Hypothalamus (tissue), 51 donors: ENCODE measurements at regions not wholly inside any gene's neighbourhood (a gene's known extent, or its start where the extent isn't known, plus 50 kb on each side); places are given as distances from the start of the nearest gene placed in this dataset.

Experiments used
- DNase-seq, 51 donors: peaks; one replicate each; lab custom pipeline; 2025; lab: John Stamatoyannopoulos, UW

DNA sequence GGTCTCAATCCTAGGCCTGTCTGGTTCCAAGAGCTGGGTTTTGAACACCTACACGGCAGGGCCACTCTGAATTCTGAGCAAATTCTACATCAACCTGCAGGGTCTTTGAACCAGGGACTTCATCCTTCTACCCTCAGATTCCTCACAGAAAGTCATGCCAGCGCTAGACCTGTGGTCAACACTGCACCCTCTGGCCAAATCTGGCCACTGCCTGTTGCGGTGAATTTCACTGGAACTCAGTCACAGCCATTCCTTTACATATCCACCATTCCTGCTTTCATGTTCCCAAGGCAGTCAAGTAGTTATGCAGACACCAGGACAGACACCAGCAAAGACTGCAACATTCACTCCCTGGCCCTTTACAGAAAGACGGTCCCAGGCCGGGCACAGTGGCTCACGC is 144.6 kb downstream of the C16orf95 start:
- DNase-seq, result no peak

- DNase-seq, result no peak
Observed at GRCh38 chr16:87173294-87173893, 143.8 kb downstream of the C16orf95 start.

- no peak for DNase-seq
Observed at GRCh38 chr16:87174061-87174460, 143.1 kb downstream of the C16orf95 start.

DNA sequence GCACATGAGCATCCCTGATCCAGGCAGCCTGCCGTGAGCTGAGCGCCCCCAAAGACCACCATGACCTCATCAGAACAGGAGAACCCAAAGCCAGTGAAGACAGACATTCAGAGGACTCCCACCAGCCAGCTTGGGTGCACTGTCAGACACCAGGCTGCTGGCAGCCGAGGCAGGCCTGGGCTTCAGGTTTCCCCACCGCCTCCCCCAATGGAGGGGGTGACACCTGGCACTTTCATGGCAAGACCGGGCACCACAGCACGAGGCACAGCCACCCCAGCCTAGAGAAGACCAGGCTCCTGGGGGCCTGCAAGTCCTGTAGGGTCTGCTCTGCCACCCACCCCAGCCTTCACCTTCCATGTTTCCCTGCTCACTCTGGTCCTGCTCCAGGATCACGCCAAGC is 140.5 kb downstream of the C16orf95 start:
- no peak for DNase-seq

- DNase-seq, result no peak
Observed at GRCh38 chr16:87177673-87178072, 139.5 kb downstream of the C16orf95 start.

DNA sequence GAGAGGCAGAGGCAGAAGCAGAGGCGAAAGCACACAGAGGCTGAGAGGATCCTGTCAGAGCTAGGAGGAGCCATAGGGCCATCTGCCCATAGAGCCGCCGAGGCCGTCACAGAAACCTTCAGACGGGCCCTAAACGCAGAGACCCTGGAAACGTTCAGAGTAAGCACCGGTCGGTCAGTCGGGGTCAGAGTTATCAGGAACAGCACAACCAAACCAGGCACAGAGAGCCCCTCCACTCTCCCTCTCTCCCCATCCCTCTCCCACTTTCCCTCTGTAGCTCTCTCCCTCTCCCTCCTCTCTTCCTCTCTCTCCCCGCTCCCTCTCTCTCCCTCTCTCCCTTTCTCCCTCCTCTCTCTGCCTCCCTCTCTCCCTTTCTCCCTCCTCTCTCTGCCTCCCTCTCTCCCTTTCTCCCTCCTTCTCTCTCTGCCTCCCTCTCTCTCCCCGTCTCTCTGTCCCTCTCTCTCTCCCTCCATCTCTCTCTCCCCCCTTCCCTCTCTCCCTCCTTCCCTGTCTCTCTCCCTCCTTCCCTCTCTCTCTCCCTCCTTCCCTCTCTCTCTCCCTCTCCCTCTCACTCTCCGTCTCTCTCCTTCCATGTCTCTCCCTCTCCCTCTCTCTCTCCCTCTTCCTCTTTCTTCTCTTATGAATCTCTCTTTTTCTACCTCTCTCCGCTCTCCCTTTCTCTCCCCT is 138.9 kb downstream of the C16orf95 start:
- DNase-seq, result no peak

GRCh38 chr16:87178977-87179376 is 138.2 kb downstream of the C16orf95 start:
- DNase-seq, result no peak

DNA sequence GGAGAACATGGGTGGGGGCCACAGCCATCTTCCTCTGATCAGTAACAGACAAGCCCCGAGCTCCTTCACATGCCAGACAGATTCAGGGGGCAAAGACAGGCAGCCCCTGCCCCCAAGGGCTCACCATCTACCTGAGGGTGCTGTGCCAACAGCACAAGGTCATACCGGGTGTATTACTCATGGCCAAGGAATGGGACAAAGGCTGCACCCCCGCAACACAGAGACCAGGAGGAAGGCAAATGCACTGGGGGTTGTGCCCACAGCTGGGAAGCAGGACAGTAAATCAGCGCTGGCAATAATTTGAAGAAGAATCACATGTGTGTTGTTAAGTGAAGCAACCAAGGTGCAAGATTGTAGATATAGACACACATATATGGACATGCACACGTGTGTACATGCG is 137.1 kb downstream of the C16orf95 start:
- DNase-seq, result no peak

DNA sequence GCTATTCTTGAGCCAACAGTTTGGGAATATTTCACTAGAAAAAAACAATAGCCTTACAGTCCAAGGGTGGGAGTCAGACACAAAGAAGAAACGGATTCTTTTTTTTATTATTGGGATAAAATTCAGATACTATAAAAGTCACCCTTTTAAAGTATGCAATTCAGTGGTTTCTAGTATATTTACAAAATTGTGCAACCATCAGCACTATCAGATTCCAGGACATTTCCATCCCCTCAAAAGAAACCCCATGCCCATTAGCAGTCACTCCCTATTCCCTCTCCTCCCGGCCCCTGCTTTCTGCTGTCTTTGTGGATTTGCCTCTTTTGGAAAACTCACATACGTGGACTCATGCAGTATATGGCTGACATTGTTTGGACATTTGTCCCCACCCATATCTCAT is 134.4 kb downstream of the C16orf95 start:
- no peak for DNase-seq

DNA sequence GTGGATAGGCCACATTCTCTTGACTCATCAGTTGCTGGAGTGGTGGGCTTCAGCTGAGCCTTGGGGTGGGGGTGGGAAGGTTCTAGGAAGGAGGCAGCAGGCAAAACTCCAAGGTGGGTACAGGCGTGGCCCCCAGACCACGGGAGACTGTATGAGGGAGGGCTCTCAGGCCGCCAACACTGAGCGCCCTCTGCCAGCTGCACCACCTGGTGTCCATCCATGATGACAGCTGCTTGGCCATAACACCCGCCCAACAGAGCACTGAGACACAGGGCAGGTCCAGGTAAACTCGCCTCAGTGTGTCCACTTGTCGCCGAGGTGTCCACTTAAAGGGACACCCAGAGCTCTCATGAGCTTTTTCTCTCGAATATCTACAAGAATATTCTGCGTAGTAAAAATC is 133.5 kb downstream of the C16orf95 start:
- DNase-seq, result no peak

- DNase-seq, result no peak
Observed at GRCh38 chr16:87185308-87185707, 131.9 kb downstream of the C16orf95 start.

DNA sequence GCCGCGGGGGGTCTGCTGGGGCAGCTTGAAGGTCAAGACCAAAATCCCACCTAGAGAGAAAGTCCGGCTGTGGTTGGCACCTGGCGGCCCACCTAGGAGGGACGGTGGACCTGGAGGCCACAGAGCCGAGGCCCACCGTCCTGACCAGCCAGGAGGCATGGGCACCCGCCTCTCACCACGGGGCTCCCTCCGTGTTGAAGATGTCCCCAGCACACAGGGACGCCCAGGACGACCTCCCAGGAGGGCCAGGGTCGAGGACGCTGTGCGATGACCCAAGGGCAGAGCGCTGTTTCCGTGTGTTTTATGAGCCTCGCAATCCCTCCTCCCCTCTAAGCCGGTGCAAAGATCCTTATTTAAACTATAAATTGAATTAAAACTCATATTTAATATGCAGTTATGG is 131.2 kb downstream of the C16orf95 start:
- DNase-seq, result no peak

GRCh38 chr16:87186446-87186845 is 130.7 kb downstream of the C16orf95 start:
- DNase-seq, result no peak

DNA sequence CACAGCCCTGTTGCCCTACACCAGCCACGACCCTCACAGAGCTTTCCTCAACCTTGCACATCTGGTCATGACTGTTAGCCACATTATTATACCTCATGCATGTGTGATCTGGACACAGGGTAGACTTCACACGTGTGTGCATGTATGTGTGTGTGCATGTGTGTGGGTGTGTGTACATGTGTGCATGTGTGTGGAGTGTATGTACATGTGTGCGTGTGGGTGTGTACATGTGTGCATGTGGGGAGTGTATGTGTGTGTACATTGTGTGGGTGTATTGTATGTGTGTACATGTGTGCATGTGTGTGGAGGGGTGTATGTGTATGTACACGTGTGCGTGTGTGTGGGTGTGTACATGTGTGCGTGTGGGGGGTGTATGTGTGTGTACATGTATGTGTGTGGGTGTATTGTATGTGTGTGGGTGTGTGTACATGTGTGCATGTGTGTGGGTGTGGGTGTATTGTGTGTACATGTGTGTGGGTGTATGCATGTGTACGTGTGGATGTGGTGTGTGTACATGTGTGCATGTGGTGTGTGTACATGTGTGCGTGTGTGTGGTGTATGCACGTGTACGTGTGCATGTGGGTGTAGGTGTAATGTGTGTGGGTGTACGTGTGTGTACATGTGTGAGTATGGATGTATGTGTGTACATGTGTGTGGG is 130.2 kb downstream of the C16orf95 start:
- no peak for DNase-seq

- DNase-seq, result no peak
Observed at GRCh38 chr16:87188104-87188503, 129.1 kb downstream of the C16orf95 start.

DNA sequence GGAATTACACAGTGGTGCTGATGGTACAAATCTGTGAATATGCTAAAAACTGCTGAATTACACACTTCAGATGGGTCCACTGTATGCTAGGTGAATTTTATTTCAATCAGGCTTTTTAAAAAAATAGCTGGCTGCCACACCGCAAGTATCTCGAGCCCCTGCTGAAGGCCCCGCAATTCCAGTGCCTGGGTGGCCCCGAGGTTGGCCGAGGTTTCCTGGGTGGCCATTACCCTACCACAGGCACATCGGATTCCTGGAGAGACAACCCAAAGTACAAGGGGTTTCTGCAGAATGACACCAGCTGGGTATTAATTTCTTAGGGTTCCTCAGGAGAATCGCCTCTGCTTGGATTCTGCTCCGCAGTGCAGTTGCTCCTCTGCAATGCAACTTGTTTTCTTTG is 127.8 kb downstream of the C16orf95 start:
- no peak for DNase-seq

DNA sequence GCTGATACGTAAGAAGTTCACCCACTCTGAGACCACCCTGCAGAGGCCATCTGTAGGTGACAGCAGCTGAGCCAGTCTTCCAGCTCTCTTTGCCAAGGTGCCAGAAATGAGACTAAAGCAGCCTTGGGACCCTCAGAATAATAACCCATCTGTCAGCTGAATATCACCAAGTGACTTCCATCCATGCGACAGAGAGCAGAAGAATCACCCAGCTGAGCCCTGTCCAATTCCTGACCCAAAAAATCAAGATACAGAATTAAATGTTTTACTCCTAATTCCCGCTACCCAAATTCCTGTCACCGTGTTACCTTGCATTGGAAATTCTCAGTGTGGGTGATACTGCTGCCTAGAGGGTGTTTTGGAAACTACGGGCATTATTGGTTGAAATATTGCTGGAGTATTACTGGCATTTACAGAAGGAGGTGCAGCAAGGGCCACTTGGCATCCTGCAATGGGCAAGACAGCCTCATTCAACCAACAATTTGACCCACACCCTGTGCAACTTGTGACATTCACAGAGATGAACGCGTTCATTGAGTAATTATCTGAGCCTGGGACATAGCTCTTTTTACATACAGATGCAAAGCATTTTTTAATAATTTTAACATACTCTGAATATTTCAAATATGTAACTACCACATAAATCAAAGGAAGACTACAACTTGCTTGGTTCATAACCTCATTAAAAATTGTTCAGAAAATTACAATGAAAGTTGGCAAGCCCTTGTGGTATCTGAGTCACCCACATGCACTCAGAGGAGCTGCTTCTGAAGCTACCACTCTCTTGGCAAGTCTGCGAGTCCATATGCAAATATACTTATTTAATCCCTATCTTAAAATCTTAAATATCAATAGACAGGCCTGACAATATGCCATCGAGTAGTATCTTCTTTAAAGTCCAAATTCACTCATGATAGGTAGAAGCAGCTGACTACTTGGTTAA is 126.6 kb downstream of the C16orf95 start:
- DNase-seq, result no peak

GRCh38 chr16:87192452-87193073 is 124.6 kb downstream of the C16orf95 start:
- DNase-seq, result no peak

DNA sequence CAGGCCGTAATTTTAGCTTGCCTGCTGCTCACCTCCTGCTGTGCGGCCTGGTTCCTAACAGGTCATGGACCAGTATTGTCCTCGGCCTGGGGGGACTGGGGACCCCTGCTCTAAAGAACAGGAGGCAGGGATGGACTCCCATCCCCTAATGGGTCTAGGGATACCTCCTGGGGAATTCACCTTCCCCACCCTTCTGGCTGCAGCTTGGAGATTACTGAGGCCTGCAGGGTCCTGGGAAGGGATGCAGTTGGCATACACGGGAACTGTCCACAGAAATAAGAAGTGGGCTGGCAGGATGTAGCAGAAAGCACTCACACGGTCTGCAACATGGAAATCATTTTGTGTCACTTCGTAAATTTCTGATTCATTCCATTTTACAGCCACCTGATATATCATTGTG is 123.0 kb downstream of the C16orf95 start:
- DNase-seq, result no peak

- no peak for DNase-seq
Observed at GRCh38 chr16:87195161-87195560, 122.0 kb downstream of the C16orf95 start.

DNA sequence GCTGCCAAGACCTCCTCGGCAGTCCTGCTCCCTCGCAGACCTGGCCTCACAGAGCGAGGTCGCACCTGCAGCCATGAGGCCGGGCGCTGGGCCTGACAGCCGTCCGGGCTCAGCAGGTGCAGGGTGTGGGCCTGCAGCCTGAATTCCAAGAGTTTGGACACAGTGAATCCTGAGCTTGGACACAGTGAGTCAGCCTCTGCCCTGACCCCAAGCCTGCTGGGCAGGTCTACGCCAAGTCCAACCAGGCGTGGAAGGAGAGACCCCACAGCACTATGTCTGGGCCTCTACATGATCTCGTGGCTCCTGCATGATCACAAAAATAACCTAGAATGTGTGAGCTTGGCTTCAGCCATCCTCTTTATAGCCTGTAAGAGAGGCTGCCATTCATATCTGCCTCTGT is 121.0 kb downstream of the C16orf95 start:
- no peak for DNase-seq
